IgD-negative memory B cell (primary cell): ENCODE measurements at regions not wholly inside any gene's neighbourhood (a gene's known extent, or its start where the extent isn't known, plus 50 kb on each side); places are given as distances from the start of the nearest gene placed in this dataset.
"Not testable (repeated sequence)": the region's sequence is repeated elsewhere in the genome, so short reads cannot be mapped to it uniquely, and the experiment has no call there.

Experiments
- H3K27ac Mint-ChIP-seq, 3 donors: one replicate each; pipeline ENCODE4 v1.8.0; 2020 to 2022; ENCODE audit warnings: mild to moderate bottlenecking in 3 of 3, mixed read lengths in 3 of 3, moderate library complexity in 1 of 3
- H3K27me3 Mint-ChIP-seq: one replicate; pipeline ENCODE4 v1.8.0; 2021; ENCODE audit warnings: mixed read lengths
- H3K36me3 Mint-ChIP-seq: one replicate; pipeline ENCODE4 v1.8.0; 2020; ENCODE audit warnings: mild to moderate bottlenecking, mixed read lengths
- H3K4me1 Mint-ChIP-seq, 3 donors: one replicate each; pipeline ENCODE4 v1.8.0; 2020 to 2022; ENCODE audit warnings: mixed read lengths in 3 of 3, mild to moderate bottlenecking in 1 of 3
- H3K4me3 Mint-ChIP-seq, 4 donors: one replicate each; pipeline ENCODE4 v1.8.0; 2020 to 2022; ENCODE audit warnings: mild to moderate bottlenecking in 4 of 4, mixed read lengths in 4 of 4, moderate library complexity in 3 of 4
- H3K9me3 Mint-ChIP-seq, 3 donors: one replicate each; pipeline ENCODE4 v1.8.0; 2020 to 2021; ENCODE audit warnings: mixed read lengths in 3 of 3, mild to moderate bottlenecking in 1 of 3

GRCh38 chr2:224185023-224185601, 146.0 kb upstream of the SERPINE2 start:
- Mint-ChIP-seq H3K27me3 (peaks cover 5% of the 10 kb centered on the region), H3K4me3 (peak overlapping the region in 1 of 4 donors; percentile 23), H3K36me3 (no peaks in the 10 kb centered on the region), H3K27ac (no peak overlapping the region), H3K4me1 (peaks cover 0 to 3% (median 1%) of the 10 kb centered on the region in 3 donors), H3K9me3 (peaks cover 0 to 3% (median 2%) of the 10 kb centered on the region in 3 donors)

DNA sequence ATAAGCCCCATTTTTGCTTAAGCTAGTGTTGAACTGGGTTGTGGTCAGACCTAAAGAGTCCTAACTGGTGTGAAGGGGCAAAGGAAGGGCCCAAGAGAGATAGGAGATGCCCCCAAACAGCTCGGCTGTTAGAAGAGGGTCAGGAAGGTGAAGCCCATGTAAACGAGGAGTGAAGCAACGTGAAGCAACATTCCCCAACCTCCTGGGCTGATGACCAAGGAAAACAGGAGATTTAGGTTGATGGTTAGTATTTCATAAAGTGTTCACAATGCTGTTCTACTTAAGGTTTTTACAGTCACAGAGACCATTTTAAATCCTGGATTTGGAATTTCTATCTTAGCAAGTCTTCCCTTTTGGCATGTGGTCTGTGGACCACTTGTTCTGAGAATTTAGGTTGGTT, 144.0 kb upstream of the SERPINE2 start:
- no peaks in the 10 kb centered on the region for H3K36me3 Mint-ChIP-seq
- no peak overlapping the region for H3K27ac Mint-ChIP-seq
- peaks cover 0 to 3% (median 2%) of the 10 kb centered on the region in 3 donors for H3K9me3 Mint-ChIP-seq
- peaks cover 0 to 3% (median 1%) of the 10 kb centered on the region in 3 donors for H3K4me1 Mint-ChIP-seq
- peaks cover 4% of the 10 kb centered on the region for H3K27me3 Mint-ChIP-seq
- H3K4me3 Mint-ChIP-seq: no peak overlapping the region

DNA sequence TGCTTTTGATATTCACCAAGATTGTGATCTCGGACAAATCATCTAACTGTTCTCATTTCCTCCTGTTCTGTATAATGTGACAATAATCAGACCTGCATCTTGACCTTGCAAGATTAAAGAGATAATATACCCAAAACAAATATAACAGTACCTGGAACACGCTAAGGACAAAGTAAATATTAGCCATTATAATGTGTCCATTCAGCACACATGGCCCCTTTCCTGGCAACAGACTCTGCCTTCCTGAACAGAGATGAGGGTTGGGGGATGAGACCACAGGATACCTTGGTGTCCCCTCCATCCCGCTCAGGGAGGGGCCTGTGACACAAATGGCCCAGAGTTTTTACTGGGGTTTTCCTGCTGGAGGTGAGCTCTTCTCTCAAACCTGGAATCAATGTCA, 143.4 kb upstream of the SERPINE2 start:
- peaks cover 0 to 3% (median 1%) of the 10 kb centered on the region in 3 donors for H3K4me1 Mint-ChIP-seq
- no peak overlapping the region for H3K4me3 Mint-ChIP-seq
- H3K36me3 Mint-ChIP-seq: no peaks in the 10 kb centered on the region
- no peak overlapping the region for H3K27ac Mint-ChIP-seq
- peaks cover 0 to 2% (median 1%) of the 10 kb centered on the region in 3 donors for H3K9me3 Mint-ChIP-seq
- H3K27me3 Mint-ChIP-seq: peaks cover 4% of the 10 kb centered on the region

DNA sequence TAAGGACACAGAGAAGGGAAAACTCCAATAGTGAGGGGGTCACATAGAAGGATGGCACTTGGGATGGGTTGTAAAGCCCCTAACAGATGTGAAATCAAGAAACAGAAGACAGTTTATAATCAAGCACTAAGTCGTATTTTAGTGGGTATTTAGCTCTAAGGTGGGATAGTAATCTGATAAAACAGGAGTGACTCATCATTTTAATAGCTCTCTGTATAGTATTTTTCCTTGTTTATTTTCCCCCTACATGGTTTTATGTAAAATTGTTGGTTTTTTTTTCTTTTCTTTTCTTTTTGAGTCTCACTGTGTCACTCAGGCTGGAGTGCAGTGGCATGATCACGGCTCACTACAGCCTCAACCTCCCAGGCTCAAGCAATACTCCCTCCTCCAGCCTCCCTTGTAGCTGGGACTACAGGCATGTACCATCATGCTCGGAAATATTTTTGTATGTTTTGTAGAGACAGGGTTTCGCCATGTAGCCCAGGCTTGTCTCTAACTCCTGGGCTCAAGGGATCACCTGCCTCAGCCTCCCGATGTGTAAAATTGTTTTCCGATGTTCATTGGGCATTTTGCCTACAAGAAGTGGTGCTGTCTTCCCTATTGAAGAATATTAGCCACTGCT, 142.6 kb upstream of the SERPINE2 start:
- H3K4me3 Mint-ChIP-seq: no peak overlapping the region
- peaks cover 4% of the 10 kb centered on the region for H3K27me3 Mint-ChIP-seq
- H3K4me1 Mint-ChIP-seq: peaks cover 0 to 3% (median 1%) of the 10 kb centered on the region in 3 donors
- no peak overlapping the region for H3K27ac Mint-ChIP-seq
- peaks cover 0 to 2% (median 0%) of the 10 kb centered on the region in 3 donors for H3K9me3 Mint-ChIP-seq
- H3K36me3 Mint-ChIP-seq: no peaks in the 10 kb centered on the region

GRCh38 chr2:224180810-224181209, 141.7 kb upstream of the SERPINE2 start:
- Mint-ChIP-seq H3K36me3 (no peaks in the 10 kb centered on the region), H3K4me3 (no peak overlapping the region), H3K4me1 (peaks cover 0 to 1% (median 0%) of the 10 kb centered on the region in 3 donors), H3K27ac (peak overlapping the region in 1 of 3 donors; percentile 24), H3K9me3 (peaks cover 0 to 2% (median 0%) of the 10 kb centered on the region in 3 donors), H3K27me3 (peaks cover 4% of the 10 kb centered on the region)

- no peak overlapping the region for H3K4me3 Mint-ChIP-seq
- peaks cover 8% of the 10 kb centered on the region for H3K27me3 Mint-ChIP-seq
- H3K36me3 Mint-ChIP-seq: no peaks in the 10 kb centered on the region
- peaks cover 0 to 2% (median 0%) of the 10 kb centered on the region in 3 donors for H3K9me3 Mint-ChIP-seq
- no peak overlapping the region for H3K27ac Mint-ChIP-seq
- H3K4me1 Mint-ChIP-seq: no peaks in the 10 kb centered on the region
Observed at GRCh38 chr2:224178056-224178455, 139.0 kb upstream of the SERPINE2 start.

DNA sequence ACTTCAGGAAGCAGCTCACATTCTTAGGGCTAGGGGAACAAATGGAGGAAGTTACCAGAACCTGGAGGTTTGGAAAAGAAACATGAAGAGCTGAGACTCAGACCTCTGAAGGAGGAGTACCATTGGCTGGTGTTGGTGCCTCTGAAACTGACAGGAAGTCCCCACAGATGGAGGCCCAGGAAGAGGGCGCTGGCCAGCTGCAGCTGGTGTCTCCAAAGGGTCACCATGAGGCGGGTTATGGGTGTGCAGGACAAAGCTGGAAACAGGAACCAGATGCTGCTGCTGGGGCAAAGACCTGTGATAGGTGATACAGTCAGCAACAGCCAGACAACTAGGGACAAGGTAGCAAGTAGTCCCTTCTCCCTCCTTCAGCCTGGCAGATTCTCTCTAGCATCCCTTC, 136.5 kb upstream of the SERPINE2 start:
- no peak overlapping the region for H3K4me3 Mint-ChIP-seq
- H3K27me3 Mint-ChIP-seq: peaks cover 8% of the 10 kb centered on the region
- H3K4me1 Mint-ChIP-seq: no peaks in the 10 kb centered on the region
- peaks cover 0 to 2% (median 0%) of the 10 kb centered on the region in 3 donors for H3K9me3 Mint-ChIP-seq
- no peaks in the 10 kb centered on the region for H3K36me3 Mint-ChIP-seq
- no peak overlapping the region for H3K27ac Mint-ChIP-seq

- H3K36me3 Mint-ChIP-seq: no peaks in the 10 kb centered on the region
- H3K27me3 Mint-ChIP-seq: peaks cover 8% of the 10 kb centered on the region
- no peaks in the 10 kb centered on the region for H3K4me1 Mint-ChIP-seq
- no peak overlapping the region for H3K4me3 Mint-ChIP-seq
- H3K27ac Mint-ChIP-seq: no peak overlapping the region
- peaks cover 0 to 2% (median 0%) of the 10 kb centered on the region in 3 donors for H3K9me3 Mint-ChIP-seq
Observed at GRCh38 chr2:224174990-224175389, 135.9 kb upstream of the SERPINE2 start.

- Mint-ChIP-seq H3K4me1 (no peaks in the 10 kb centered on the region), H3K27me3 (peaks cover 10% of the 10 kb centered on the region), H3K9me3 (peaks cover 0 to 4% (median 2%) of the 10 kb centered on the region in 3 donors), H3K4me3 (no peak overlapping the region), H3K27ac (no peak overlapping the region), H3K36me3 (no peaks in the 10 kb centered on the region)
Observed at GRCh38 chr2:224174521-224174920, 135.4 kb upstream of the SERPINE2 start.

DNA sequence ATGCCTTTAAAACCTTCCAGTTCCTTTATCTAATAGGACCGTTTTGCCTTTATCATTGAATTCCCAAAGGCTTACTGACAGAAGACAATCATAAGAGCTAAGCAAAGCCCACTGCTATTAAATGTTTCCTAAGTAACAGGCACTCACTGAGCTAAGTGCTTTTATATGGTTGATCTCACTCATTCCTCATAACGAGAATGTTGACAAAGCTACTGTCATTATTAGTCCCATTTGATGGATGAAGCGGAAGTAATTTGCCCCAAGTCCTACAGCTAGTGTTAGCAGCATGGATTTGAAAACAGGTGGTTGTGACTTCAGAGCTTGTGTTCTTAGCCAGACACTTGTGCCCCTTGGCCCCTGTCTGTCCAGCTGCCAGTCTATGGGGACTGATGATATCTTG, 134.8 kb upstream of the SERPINE2 start:
- H3K4me1 Mint-ChIP-seq: no peaks in the 10 kb centered on the region
- no peak overlapping the region for H3K4me3 Mint-ChIP-seq
- H3K27me3 Mint-ChIP-seq: peaks cover 10% of the 10 kb centered on the region
- peaks cover 0 to 4% (median under 1%) of the 10 kb centered on the region in 3 donors for H3K9me3 Mint-ChIP-seq
- H3K36me3 Mint-ChIP-seq: no peaks in the 10 kb centered on the region
- no peak overlapping the region for H3K27ac Mint-ChIP-seq

DNA sequence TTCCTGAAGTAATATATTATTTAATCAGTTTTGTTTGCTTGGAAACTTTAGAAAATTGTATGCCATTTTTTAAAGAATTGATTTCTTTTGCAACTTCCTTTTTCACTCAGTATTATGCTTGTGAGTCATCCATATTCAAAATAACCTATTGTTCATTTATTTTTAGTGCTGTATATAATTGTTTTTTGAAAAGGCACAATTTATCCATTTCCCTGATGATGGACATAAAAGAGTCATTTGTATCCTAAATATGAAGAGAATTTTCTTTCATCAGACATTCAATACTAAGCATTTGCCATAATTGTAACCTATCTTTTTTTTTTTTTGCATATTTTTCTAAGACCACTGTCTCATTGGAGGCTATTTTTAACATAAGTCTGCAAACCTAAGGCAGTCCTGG, 134.1 kb upstream of the SERPINE2 start:
- H3K27me3 Mint-ChIP-seq: peaks cover 10% of the 10 kb centered on the region
- H3K4me1 Mint-ChIP-seq: no peaks in the 10 kb centered on the region
- no peak overlapping the region for H3K27ac Mint-ChIP-seq
- no peak overlapping the region for H3K4me3 Mint-ChIP-seq
- no peaks in the 10 kb centered on the region for H3K36me3 Mint-ChIP-seq
- H3K9me3 Mint-ChIP-seq: peaks cover 0 to 4% (median under 1%) of the 10 kb centered on the region in 3 donors

- Mint-ChIP-seq H3K27me3 (peaks cover 10% of the 10 kb centered on the region), H3K4me1 (no peaks in the 10 kb centered on the region), H3K27ac (no peak overlapping the region), H3K36me3 (no peaks in the 10 kb centered on the region), H3K4me3 (no peak overlapping the region), H3K9me3 (peaks cover 0 to 6% (median 4%) of the 10 kb centered on the region in 3 donors)
Observed at GRCh38 chr2:224171226-224171625, 132.1 kb upstream of the SERPINE2 start.

- Mint-ChIP-seq H3K36me3 (peaks cover 2% of the 10 kb centered on the region), H3K27ac (no peak overlapping the region), H3K9me3 (peaks cover 0 to 6% (median 4%) of the 10 kb centered on the region in 3 donors), H3K4me3 (no peak overlapping the region), H3K27me3 (peaks cover 12% of the 10 kb centered on the region), H3K4me1 (no peaks in the 10 kb centered on the region)
Observed at GRCh38 chr2:224169847-224170246, 130.8 kb upstream of the SERPINE2 start.

DNA sequence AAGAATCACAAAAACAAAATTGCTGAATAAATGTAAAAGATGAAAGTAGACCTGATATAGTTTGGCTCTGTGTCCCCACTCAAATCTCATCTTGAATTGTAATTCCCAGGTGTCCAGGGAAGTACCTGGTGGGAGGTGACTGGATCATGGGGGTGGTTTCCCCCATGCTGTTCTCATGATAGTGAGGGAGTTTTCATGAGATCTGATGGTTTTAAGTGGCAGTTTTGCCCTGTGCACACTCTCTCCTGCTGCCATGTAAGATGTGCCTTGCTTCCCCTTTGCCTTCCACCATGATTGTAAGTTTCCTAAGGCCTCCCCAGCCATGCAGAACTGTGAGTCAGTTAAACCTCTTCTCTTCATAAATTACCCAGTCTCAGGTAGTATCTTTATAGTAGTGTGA, 128.7 kb upstream of the SERPINE2 start:
- H3K27me3 Mint-ChIP-seq: peaks cover 10% of the 10 kb centered on the region
- H3K36me3 Mint-ChIP-seq, H3K4me3 Mint-ChIP-seq, H3K9me3 Mint-ChIP-seq, H3K27ac Mint-ChIP-seq, H3K4me1 Mint-ChIP-seq: not testable (repeated sequence)

DNA sequence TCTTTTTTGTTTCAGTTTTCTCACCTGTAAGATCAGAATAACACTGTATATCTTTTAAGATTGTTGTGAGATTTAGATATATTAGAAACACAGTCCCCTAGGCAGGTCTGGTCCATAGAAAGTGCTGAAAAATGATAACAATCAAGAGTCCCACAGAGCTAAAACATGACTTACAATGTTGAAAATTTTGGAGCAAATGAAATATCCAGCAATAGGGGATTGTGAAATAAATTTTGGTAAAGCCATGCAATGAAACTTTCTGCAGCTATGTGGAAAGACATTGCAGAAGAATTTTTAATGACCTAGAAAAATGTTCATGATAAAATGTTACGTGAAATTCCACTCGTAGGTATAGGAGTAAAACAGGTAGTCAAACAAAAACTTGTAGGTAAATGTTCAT, 127.6 kb upstream of the SERPINE2 start:
- H3K4me1 Mint-ChIP-seq: no peaks in the 10 kb centered on the region

GRCh38 chr2:224165901-224166319, 126.8 kb upstream of the SERPINE2 start:
- Mint-ChIP-seq H3K4me3 (no peak overlapping the region), H3K27me3 (peaks cover 12% of the 10 kb centered on the region), H3K36me3 (peaks cover 2% of the 10 kb centered on the region), H3K4me1 (no peaks in the 10 kb centered on the region), H3K9me3 (peaks cover 0 to 6% (median 4%) of the 10 kb centered on the region in 3 donors), H3K27ac (no peak overlapping the region)

More for the DNA sequence above, 127.6 kb upstream of the SERPINE2 start:
- Mint-ChIP-seq H3K9me3 (peaks cover 0 to 6% (median 4%) of the 10 kb centered on the region in 3 donors), H3K27me3 (peaks cover 13% of the 10 kb centered on the region), H3K27ac (no peak overlapping the region), H3K36me3 (peaks cover 2% of the 10 kb centered on the region), H3K4me3 (no peak overlapping the region)
